IPS-20b (cell line): ENCODE measurements at regions not wholly inside any gene's neighbourhood (a gene's known extent, or its start where the extent isn't known, plus 50 kb on each side); places are given as distances from the start of the nearest gene placed in this dataset.
A peak's percentile ranks its signal among the peaks of the same experiment; 100 is the strongest.

Source experiments
- H3K27ac ChIP-seq: one replicate; pipeline ENCODE4 v1.5.1; 2013; ENCODE audit warnings: low read length
- H3K27me3 ChIP-seq: 2 replicates; pipeline ENCODE4 v1.6.1; 2013; ENCODE audit warnings: mild to moderate bottlenecking, low read length, inconsistent platforms; ENCODE audit not compliant: insufficient read depth
- H3K36me3 ChIP-seq: 2 replicates; pipeline ENCODE4 v1.6.1; 2013; ENCODE audit warnings: low read depth, mild to moderate bottlenecking, inconsistent platforms, low read length, moderate library complexity; ENCODE audit not compliant: insufficient read depth
- H3K4me1 ChIP-seq: 2 replicates; pipeline ENCODE4 v1.6.1; 2013; ENCODE audit warnings: mild to moderate bottlenecking, control low read depth, inconsistent platforms, low read length, moderate library complexity; ENCODE audit not compliant: insufficient read depth
- H3K4me3 ChIP-seq: 2 replicates; pipeline ENCODE4 v1.5.1; 2013; ENCODE audit warnings: mild to moderate bottlenecking, low read length, inconsistent platforms
- H3K9ac ChIP-seq: 2 replicates; pipeline ENCODE4 v1.6.1; 2013; ENCODE audit warnings: low read depth, mild to moderate bottlenecking, inconsistent platforms, low read length, moderate library complexity
- H3K9me3 ChIP-seq: 2 replicates; pipeline ENCODE4 v1.6.1; 2013; ENCODE audit warnings: mild to moderate bottlenecking, low read depth, low read length, inconsistent platforms; ENCODE audit not compliant: insufficient read depth

GRCh38 chrX:39716802-39717540 lies 380.8 kb downstream of the BCOR start:
- no peaks in the 10 kb centered on the region for H3K4me1 ChIP-seq
- no peak overlapping the region for H3K27ac ChIP-seq
- H3K4me3 ChIP-seq = no peak overlapping the region
- H3K9ac ChIP-seq = no peak overlapping the region
- no peaks in the 10 kb centered on the region for H3K27me3 ChIP-seq
- no peaks in the 10 kb centered on the region for H3K9me3 ChIP-seq
- no peaks in the 10 kb centered on the region for H3K36me3 ChIP-seq

GRCh38 chrX:39718981-39719380 lies 378.8 kb downstream of the BCOR start:
- Histone ChIP-seq H3K4me3 (no peak overlapping the region), H3K27me3 (no peaks in the 10 kb centered on the region), H3K9me3 (no peaks in the 10 kb centered on the region), H3K4me1 (no peaks in the 10 kb centered on the region), H3K27ac (no peak overlapping the region), H3K36me3 (no peaks in the 10 kb centered on the region), H3K9ac (no peak overlapping the region)

GRCh38 chrX:39720945-39721344 lies 376.8 kb downstream of the BCOR start:
- Histone ChIP-seq H3K36me3 (no peaks in the 10 kb centered on the region), H3K9me3 (no peaks in the 10 kb centered on the region), H3K27me3 (no peaks in the 10 kb centered on the region), H3K27ac (no peak overlapping the region), H3K4me3 (no peak overlapping the region), H3K4me1 (no peaks in the 10 kb centered on the region), H3K9ac (no peak overlapping the region)

- Histone ChIP-seq H3K4me3 (no peak overlapping the region), H3K27ac (no peak overlapping the region), H3K4me1 (no peaks in the 10 kb centered on the region), H3K36me3 (no peaks in the 10 kb centered on the region), H3K27me3 (no peaks in the 10 kb centered on the region), H3K9me3 (no peaks in the 10 kb centered on the region), H3K9ac (no peak overlapping the region)
Measured at GRCh38 chrX:39721566-39722279, 376.0 kb downstream of the BCOR start.

- Histone ChIP-seq H3K36me3 (no peaks in the 10 kb centered on the region), H3K27ac (no peak overlapping the region), H3K4me3 (no peak overlapping the region)
Measured at GRCh38 chrX:39724544-39724943, 373.2 kb downstream of the BCOR start.

GRCh38 chrX:39725114-39725513 lies 372.6 kb downstream of the BCOR start:
- Histone ChIP-seq H3K9ac (no peak overlapping the region), H3K4me1 (no peaks in the 10 kb centered on the region), H3K27ac (no peak overlapping the region), H3K9me3 (no peaks in the 10 kb centered on the region), H3K36me3 (no peaks in the 10 kb centered on the region), H3K4me3 (no peak overlapping the region), H3K27me3 (no peaks in the 10 kb centered on the region)

More at GRCh38 chrX:39724544-39724943, 373.2 kb downstream of the BCOR start:
- no peaks in the 10 kb centered on the region for H3K9me3 ChIP-seq
- H3K9ac ChIP-seq = no peak overlapping the region
- H3K27me3 ChIP-seq = no peaks in the 10 kb centered on the region
- H3K4me1 ChIP-seq = no peaks in the 10 kb centered on the region

GRCh38 chrX:39725928-39726619 lies 371.7 kb downstream of the BCOR start:
- peaks cover 3% of the 10 kb centered on the region; the same call in 1 of the 2 replicates for H3K4me1 ChIP-seq
- no peak overlapping the region for H3K4me3 ChIP-seq
- H3K9ac ChIP-seq = no peak overlapping the region
- H3K27me3 ChIP-seq = no peaks in the 10 kb centered on the region
- no peaks in the 10 kb centered on the region for H3K9me3 ChIP-seq
- H3K36me3 ChIP-seq = no peaks in the 10 kb centered on the region
- no peak overlapping the region for H3K27ac ChIP-seq

- Histone ChIP-seq H3K9me3 (no peaks in the 10 kb centered on the region), H3K9ac (no peak overlapping the region), H3K4me3 (no peak overlapping the region), H3K27ac (no peak overlapping the region), H3K36me3 (no peaks in the 10 kb centered on the region), H3K4me1 (peaks cover 6% of the 10 kb centered on the region; the same call in 1 of the 2 replicates), H3K27me3 (no peaks in the 10 kb centered on the region)
Measured at GRCh38 chrX:39726771-39727170, 371.0 kb downstream of the BCOR start.

- Histone ChIP-seq H3K9ac (no peak overlapping the region), H3K27me3 (no peaks in the 10 kb centered on the region), H3K4me1 (peaks cover 6% of the 10 kb centered on the region; the same call in 1 of the 2 replicates), H3K4me3 (no peak overlapping the region), H3K36me3 (no peaks in the 10 kb centered on the region), H3K9me3 (no peaks in the 10 kb centered on the region), H3K27ac (no peak overlapping the region)
Measured at GRCh38 chrX:39728025-39728424, 369.7 kb downstream of the BCOR start.

- no peak overlapping the region for H3K27ac ChIP-seq
- no peaks in the 10 kb centered on the region for H3K9me3 ChIP-seq
- peaks cover 6% of the 10 kb centered on the region; the same call in 1 of the 2 replicates for H3K4me1 ChIP-seq
- H3K27me3 ChIP-seq = no peaks in the 10 kb centered on the region
- no peaks in the 10 kb centered on the region for H3K36me3 ChIP-seq
- no peak overlapping the region for H3K4me3 ChIP-seq
- H3K9ac ChIP-seq = no peak overlapping the region
Measured at GRCh38 chrX:39728852-39729598, 368.7 kb downstream of the BCOR start.

- H3K9me3 ChIP-seq = no peaks in the 10 kb centered on the region
- H3K36me3 ChIP-seq = no peaks in the 10 kb centered on the region
- H3K27me3 ChIP-seq = no peaks in the 10 kb centered on the region
- H3K27ac ChIP-seq = no peak overlapping the region
- H3K9ac ChIP-seq = no peak overlapping the region; the same call in 1 of the 2 replicates
- peak overlapping the region; percentile 46; the same call in 1 of the 2 replicates for H3K4me3 ChIP-seq
- H3K4me1 ChIP-seq = peaks cover 6% of the 10 kb centered on the region; the same call in 1 of the 2 replicates
Measured at GRCh38 chrX:39729981-39730661, 367.6 kb downstream of the BCOR start.
